Epidermal melanocyte (primary cell): ENCODE measurements at regions not wholly inside any gene's neighbourhood (a gene's known extent, or its start where the extent isn't known, plus 50 kb on each side); places are given as distances from the start of the nearest gene placed in this dataset.

Experiments used
- DNase-seq: peaks from one replicate; pipeline ENCODE4 v3.0.0; 2011; ENCODE audit warnings: low spot score; ENCODE audit not compliant: insufficient read length

DNA sequence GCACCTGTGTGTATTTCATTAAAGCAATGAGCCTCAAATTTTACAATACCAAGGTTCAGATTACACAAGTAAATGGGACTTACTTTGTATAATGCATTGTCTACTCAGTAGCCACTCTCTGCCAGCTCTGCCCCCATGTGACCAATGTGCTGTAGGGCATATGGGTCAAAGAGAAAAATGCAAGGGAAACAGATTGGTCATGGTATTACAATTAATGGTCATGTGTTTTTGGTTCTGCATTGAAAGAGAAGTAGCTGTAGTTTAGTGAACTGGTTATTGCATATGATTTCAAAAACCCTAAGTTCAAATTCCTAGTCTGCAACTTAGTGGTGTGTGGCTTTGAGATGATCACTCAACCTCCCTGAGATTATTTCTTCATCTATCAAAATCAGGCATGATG lies 545.4 kb downstream of the SUCLA2 start:
- no peak for DNase-seq

GRCh38 chr13:47454986-47455385 lies 546.1 kb downstream of the SUCLA2 start:
- DNase-seq: no peak

DNA sequence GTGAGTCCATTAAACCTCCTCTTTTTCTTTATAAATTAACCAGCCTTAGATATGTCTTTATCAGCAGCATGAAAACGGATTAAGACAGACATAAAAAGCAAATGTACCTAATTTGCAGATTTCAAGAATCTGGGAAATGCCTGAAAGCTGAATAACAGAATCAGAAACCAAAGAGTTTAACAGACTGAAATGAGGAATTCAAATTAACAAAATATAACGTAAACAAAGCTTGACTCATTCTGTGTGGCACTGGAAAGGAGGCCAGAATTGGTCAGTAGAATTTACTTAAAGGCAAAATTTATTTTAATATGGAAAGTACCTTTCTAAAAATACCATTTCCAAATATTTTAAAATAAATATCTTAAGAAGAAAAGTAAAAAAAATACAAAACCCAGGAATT lies 540.6 kb upstream of the HTR2A start:
- DNase-seq: no peak

GRCh38 chr13:47433461-47434005 lies 536.7 kb upstream of the HTR2A start:
- DNase-seq: no peak

DNA sequence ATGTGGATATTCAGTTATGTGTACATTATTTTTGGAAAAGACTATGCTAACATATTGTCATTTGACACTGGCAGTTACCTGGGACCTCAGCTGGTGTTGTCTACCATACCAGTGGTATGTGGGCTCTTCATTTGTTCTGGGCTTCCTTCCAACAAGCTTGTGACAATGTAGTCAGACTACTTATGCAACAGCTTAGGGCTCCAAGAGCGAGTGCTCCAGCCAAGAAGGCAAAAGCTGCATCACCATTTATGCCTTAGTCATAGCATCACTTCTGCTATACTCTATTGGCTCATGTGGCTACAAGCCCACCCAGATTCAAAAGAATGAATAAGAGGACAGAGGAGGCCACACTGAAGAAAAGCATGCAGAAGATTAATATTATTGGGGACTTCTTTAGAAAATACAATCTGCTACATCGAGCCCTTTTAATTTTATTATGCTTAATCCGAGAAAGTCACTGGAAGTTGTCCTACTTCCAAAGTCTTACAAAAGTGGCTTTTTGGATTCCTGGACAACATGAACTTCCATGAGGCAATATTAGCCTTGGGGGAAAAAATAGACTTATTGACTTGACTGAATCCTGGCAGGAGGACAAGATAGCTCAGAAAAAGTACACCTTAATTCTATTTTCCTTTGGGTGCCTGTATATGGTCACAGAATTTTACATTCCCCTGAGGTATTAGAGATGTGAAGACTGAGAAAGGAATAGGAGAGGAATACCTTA lies 529.4 kb upstream of the HTR2A start:
- DNase-seq: no peak

GRCh38 chr13:47421525-47421924 lies 524.7 kb upstream of the HTR2A start:
- DNase-seq: no peak

- DNase-seq: no peak
Measured at GRCh38 chr13:47420568-47420967, 523.7 kb upstream of the HTR2A start.

DNA sequence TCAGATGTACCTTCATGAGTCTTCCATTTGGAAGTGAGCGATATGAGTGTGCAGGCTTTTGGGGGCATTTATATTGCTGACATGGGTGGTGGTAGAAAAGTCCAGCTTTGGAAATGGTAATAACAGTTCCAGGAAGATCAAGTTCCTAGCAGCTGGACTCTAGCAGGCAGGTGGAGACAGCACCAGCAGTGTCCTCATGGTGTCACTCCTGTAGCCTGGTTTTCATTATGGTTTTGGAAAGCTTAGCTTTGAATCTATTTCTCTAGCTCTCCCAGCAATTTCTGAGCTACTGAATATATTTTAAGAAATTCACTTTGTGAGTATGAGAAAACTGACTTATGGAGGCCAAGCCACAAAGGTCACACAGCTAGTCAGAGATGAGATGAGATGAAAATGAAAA lies 523.2 kb upstream of the HTR2A start:
- no peak for DNase-seq

GRCh38 chr13:47418206-47418920 lies 521.5 kb upstream of the HTR2A start:
- DNase-seq: no peak

GRCh38 chr13:47417485-47417884 lies 520.6 kb upstream of the HTR2A start:
- DNase-seq: no peak

DNA sequence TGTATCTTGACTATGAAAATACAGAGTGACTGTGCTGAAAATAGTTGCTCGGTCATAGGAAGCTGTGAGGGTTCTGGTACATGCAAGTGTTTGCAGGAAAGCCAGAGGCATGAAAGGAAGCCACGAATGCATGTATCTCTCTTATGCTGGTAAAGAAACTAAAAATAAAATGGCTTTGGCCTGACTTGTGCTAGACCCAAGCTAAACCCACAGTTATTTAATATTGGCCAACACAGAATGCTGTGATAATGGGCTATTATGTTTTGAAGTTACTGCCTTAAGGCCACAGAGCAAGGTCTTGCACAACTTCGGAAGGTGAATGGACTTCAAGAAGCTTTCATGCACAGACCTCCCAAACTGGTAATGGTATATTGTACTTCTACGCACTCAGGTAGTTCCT lies 518.2 kb upstream of the HTR2A start:
- DNase-seq: no peak

DNA sequence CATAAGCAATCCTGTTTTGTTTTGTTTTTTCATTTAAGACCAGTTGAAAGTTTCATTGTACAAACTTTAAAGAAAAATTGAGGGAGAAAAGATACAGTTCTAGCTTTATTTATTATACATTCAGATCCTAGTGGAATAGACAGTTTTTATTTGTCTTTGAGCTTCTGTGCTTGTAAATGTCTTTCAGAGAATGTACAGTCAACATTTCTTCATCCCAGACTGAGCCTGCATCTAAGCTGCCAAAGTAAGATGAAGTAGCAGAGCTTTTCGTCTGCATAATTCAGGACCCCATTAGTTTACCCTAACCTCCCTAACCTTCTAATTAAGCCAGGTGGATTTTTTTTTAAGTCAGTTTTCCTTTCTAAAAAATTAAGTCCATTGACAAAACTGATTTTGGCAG lies 516.7 kb upstream of the HTR2A start:
- DNase-seq: no peak

DNA sequence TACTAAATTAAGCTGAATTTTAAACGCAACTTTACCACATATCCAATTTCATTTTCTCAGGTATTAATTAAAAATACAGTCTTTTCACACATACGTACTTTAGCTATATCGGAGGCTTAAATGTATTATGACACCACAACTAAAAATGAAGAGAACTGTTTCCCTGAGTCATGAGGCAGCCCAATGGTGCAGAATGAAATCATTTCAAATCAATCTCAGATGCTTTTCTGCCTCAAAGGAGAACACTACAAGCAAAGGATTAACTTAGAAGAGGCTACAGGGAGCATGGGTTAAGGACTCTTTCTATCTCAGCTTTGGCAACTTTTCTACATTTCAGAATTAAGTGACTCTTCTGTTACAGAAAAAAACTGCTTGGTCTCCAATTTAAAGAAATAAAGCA lies 516.3 kb upstream of the HTR2A start:
- DNase-seq: no peak

DNA sequence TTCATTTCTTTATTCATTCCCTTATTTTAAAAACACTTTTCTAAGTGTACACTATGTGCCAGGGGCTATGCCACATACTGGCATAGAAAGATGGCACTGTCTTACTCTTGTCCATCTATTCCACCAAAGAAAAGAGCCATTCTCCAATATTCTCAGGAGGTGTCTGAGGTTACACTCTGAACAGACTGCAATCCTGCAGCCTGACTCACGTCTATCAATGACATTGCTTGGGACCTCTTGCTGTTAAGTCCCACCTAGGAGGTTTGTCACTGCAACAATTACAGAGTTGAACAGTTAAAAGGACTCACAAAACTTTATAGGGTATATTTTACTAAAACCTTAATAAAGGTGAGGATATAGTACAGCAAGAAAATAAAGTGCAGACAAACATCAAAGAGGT lies 512.9 kb upstream of the HTR2A start:
- DNase-seq: no peak

DNA sequence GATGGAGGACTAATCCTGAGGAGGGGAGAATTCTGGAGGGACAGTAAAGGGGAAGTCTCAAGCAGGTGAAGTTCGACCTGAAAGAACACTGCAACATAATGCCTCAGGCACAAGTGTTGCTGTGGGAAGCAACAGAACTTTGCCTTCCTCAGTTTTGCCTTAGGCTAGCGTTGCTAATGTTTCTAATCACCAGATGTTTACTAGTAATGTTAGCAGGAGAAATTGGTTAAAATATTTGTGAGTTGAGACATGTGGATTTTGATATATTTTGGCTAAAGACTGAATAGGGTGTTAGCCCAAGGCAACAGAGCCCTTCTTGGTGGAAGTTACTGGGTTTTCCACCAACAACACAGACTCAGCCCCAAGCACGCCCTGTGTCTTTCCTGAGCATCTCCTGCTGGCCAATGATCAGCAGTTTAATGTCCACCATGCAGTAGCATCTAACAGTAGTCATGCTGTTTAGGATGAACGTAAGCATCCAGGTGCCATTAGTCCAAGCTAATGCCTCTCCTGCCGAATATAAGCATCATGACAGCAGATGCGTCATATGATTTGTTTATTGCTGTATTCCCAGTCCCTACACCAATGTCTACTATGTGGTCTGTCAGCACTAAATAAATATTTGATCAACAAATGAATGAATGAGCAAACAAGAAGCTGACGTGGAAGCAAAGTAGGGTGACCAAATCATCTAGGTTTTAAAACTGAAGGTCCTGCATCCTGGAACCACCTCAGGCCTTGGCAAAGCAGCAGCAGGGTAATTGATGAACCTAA lies 511.9 kb upstream of the HTR2A start:
- DNase-seq: no peak

DNA sequence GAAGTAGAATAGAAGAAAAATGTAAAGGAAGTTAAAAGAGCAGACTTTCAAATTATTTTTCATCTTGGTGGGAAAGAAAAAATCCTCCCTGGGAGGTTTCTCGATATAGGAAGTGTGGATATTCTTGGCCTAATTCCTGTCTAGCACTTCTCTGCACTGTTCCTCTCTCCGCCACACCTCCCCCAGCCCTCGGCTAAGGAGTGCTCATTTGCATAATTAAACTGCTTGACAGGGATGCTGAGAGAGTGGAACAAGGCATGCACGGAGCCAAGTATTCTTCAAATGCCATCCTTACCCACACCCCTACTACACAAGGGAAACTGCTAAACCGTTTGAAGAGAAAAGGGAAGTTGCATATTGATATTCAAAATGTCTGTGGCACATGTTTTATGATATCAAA lies 511.0 kb upstream of the HTR2A start:
- no peak for DNase-seq

DNA sequence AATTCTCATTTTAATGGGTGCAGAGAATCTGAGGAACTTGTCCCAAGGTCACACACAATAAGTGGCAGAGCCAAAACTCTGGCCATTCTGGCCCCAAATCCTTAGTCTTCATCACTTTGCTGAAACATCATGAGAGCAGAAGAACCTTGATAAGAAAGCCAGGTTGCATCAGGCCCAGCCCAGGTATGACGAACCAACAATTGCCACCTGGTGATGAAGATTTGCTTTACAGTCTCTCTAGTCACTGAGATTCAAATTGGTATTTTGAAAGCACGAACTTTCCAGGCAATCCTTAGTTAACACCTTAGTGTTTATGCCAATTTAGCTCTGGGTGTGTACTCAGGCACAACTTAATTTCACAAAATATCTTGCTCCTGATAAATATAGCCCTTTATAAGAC lies 502.7 kb upstream of the HTR2A start:
- DNase-seq: no peak

GRCh38 chr13:47397739-47398138 lies 500.9 kb upstream of the HTR2A start:
- DNase-seq: no peak

GRCh38 chr13:47396915-47397314 lies 500.1 kb upstream of the HTR2A start:
- DNase-seq: no peak

GRCh38 chr13:47374741-47375140 lies 477.9 kb upstream of the HTR2A start:
- DNase-seq: no peak

GRCh38 chr13:47372751-47373150 lies 475.9 kb upstream of the HTR2A start:
- DNase-seq: no peak

DNA sequence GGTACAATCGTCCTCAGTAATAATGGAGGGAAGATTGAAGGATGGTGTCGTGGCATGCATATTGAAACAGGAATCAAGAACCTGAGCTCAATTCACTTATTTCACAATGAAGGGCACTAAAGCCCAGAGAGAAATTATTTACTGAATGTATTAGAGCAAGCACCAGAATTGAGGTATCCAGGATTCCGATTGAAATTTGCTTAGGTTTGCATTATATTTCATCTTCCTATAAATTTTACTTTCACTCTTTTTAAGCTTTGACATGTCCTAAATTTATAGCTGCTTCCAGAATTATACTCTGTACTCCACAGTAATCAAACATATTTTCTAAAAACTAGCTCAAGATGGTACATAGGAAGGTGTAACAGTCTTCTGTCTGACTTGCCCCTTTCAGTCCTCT lies 454.9 kb upstream of the HTR2A start:
- DNase-seq: no peak
